Peyer's patch (tissue), 4 donors: ENCODE measurements at regions not wholly inside any gene's neighbourhood (a gene's known extent, or its start where the extent isn't known, plus 50 kb on each side); places are given as distances from the start of the nearest gene placed in this dataset.
"Not testable (repeated sequence)": the region's sequence is repeated elsewhere in the genome, so short reads cannot be mapped to it uniquely, and the experiment has no call there.

Experiments
- CTCF ChIP-seq, 6 experiments: fragments of 450-650 bp in 4 of 6; fragments of 200-600 bp in 2 of 6; sonication (generic) in 1 of 6; IDR thresholded peaks; one replicate each; pipeline ENCODE4 v1.5.1; 2017 to 2019; ENCODE audit warnings: antibody characterized with exemption in 6 of 6, mild to moderate bottlenecking in 3 of 6, moderate library complexity in 1 of 6
- POLR2A ChIP-seq, 2 donors: fragments of 450-650 bp; IDR thresholded peaks; one replicate each; pipeline ENCODE4 v1.5.1; 2017; ENCODE audit warnings: antibody characterized with exemption in 2 of 2, mild to moderate bottlenecking in 2 of 2, moderate library complexity in 2 of 2

- not testable (repeated sequence) for TF ChIP-seq CTCF, POLR2A (IDR thresholded peaks at IDR 0.05)
Observed at GRCh38 chr10:87422641-87423040, 65.1 kb downstream of the NUTM2D start.
